HG02798 (cell line): ENCODE measurements at regions not wholly inside any gene's neighbourhood (a gene's known extent, or its start where the extent isn't known, plus 50 kb on each side); places are given as distances from the start of the nearest gene placed in this dataset.
A peak's percentile ranks its signal among the peaks of the same experiment; 100 is the strongest.
"Not testable (repeated sequence)": the region's sequence is repeated elsewhere in the genome, so short reads cannot be mapped to it uniquely, and the experiment has no call there.

Experiments
- ATAC-seq: cut with Tn5 transposase; IDR thresholded peaks from one replicate; pipeline ENCODE4 v1.9.1; 2021; ENCODE audit warnings: mild to moderate bottlenecking; ENCODE audit not compliant: unreplicated experiment, poor library complexity

DNA sequence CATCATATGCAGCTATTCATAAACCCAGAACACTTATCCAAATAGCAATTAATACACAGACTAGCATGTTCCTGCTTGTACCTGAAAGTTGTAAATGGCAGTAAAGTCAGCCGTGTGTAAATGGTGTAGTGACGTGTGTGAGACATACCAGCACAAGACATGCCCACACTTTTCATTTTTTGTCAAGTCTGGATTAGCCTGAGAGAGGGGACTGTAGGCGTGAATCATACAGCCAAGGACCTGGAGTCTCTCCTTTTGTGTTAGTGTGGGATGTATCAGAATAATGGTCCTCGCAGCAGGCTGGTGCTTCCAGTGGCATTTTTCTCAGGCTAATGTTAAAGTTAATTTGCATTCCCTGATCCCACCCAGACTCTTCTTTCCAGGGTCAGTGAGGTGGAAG lies 116.8 kb upstream of the BMAL1 start:
- no peak for ATAC-seq

DNA sequence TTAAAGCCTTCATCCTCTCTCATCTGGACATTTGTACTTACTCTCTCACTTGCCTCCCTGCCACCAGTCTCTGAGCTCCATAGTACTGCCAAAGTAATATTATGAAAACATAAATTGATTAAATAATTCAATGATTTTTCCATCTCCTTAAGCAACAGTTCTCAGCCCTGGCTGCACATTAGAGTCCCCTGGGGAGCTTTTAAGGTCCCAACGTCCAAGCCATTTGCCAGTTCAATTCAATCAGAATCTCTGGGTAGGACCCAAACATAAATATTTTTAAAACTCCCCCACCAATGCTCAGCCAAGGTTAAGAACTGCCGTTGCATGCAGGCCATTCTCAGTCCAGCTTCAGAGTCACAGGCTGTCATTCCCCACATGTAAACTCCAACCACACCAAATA lies 114.4 kb upstream of the BMAL1 start:
- ATAC-seq = no peak

DNA sequence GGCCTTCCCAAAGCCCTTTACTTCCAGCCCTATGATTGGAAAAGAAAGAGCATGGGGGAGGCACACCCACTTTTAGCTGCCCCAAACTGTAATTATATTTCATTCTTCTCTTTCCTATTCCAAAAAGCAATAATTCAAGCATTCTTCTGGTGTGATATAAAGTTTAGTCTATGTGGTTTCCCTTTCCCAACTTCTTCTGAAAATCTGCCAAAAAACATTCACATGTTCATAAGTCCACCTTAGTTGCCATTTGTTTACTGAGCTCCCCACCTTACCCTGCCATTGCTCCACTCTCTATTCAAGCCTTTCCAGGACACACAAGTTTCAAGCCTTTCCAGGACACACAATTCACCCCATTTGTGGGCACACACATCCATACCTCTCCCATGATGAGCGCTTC lies 111.6 kb upstream of the BMAL1 start:
- ATAC-seq = no peak

DNA sequence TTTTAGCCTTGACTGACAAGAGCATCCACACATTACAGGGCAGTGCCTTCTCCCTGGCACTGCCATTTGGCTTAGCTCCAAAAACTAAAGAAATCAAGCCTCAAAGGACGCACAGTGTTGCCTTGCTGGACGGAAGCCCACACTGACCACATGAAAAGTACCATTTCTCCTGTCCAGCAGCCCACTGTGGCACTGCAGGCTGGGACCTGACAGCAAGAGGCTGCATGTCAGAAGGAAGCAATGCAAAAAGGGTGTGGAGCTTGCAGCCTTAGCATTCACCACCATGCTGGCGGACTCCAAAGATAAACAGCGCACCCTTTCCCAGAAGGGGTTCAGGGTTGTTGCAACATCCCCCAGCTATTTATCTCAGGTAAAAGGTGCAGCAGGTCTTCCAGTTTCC lies 109.3 kb upstream of the BMAL1 start:
- ATAC-seq = no peak

DNA sequence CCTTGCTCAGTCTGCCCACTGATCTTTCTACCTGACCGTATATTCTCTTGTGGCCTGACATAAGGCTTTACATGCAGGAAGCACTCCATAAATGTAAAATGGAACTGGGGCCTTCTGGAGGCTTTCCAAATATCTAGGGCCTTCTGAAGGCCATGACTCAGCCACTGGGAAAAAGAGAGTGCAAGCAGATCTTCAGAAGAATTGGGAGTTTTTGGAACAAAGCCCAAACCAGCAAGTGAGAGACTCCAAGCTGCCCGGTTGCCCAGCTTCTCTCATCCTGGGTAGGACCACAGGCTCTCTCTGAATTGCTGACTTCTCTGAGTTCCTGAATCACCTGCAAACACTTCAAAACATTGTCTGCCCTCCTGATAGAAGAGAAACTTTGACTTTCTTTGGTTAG lies 107.9 kb upstream of the BMAL1 start:
- no peak for ATAC-seq

DNA sequence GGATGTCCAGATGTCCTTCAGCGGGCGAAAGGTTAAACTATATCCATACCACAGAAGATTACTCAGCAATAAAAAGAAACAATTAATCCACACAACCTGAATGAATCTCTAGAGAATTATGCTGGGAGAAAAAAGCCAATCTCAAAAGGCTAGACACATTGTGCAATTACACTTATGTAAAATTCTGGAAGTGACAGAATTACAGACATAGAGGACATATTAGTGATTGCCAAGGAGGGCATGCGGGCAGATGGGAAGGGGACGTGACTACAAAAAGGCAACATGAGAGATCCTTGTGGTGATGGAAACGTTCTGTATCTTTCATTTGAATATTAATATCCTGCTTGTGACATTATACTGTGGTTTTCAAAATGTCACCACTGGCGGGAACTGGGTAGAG lies 103.5 kb upstream of the BMAL1 start:
- ATAC-seq = no peak

DNA sequence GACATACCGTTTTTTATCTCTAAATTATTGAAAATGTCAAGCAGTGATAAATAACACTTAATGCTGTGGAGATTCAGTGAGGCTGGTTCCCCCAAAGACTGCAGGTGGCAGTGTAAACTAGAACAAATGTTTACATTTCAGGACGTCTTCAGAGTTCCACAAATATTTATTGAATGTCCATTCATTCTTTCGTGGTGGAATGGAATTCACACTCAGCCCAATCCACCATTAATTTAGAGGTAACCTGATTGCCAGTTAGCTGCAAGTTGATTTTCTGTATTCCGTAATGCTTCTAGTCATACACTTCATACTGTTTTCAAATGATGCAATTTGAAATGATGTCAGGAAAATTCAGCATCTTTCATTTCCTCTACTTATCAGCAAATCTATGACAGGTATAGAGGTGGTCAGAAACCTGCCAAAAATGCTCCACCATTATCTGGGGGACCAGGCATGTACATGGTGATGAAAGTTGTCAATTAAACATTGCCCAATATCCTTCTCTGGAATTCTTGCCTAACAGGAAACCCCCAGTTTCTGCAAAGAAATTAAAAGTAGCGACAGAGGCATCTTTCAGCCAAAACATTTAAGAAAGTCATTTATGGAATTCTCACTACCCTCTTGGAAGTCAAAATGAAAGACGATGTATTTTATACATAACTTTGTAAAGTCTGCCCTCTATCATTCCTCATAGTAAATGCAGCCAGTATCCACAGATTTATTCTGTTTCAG lies 94.3 kb upstream of the BMAL1 start:
- ATAC-seq = no peak

DNA sequence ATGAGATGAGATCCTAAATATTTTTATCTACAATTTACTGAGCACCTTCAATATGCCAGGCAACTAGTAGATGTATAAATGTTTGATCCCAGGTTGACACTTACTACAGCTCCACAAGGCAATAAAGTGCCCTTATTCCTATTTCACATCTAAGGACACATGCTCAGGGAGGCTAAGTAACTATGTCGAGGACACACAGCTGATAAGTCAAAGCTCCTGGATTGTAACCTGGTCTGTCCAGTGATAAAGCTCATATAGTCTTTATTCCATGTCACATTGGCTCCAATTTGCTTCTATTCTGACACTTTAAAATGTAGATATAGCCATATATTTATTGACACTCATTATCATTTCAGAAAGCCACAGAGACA lies 93.8 kb upstream of the BMAL1 start:
- ATAC-seq = no peak

DNA sequence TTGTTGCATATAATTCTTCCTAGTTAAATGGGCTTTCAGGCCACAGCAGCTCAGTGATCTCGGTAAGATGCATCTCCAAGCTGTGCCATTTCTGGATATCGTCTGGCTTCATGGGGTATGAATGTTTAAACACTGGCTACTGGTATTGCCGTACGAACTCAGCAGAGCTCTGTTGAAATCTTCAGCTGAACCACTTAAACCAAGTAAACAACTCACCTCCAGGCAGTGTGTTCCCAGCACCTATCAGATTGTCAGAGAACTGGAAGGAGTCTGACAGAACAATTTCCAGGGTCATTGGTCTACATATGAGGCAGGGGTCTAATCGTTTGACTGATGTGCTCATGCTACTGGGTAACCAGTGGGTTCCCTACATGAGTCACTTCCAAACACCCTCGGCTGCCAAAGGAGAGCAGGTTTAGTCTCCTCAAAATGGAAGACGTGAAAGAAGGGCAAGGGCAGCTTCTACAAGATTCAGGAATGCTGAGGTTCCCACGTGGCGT lies 93.2 kb upstream of the BMAL1 start:
- ATAC-seq = no peak

DNA sequence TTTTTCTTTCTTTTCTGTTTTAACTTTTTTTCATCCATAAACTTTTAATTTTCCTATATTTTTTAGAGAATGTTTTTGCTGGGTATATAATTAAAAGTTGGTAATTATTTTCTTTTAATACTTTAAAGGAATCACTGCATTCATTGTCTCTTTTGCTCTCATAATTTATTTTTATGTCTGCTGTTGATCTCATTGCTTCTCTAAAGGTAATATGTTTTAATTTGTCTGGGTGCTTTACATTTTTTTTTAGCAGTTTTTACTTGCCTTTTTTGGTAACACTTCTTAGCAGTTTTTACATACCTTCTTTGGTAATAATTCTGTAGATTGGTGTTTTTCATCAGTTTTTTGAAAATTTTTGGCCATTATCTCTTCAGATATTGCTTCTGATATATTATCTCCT lies 89.4 kb upstream of the BMAL1 start:
- ATAC-seq = no peak

DNA sequence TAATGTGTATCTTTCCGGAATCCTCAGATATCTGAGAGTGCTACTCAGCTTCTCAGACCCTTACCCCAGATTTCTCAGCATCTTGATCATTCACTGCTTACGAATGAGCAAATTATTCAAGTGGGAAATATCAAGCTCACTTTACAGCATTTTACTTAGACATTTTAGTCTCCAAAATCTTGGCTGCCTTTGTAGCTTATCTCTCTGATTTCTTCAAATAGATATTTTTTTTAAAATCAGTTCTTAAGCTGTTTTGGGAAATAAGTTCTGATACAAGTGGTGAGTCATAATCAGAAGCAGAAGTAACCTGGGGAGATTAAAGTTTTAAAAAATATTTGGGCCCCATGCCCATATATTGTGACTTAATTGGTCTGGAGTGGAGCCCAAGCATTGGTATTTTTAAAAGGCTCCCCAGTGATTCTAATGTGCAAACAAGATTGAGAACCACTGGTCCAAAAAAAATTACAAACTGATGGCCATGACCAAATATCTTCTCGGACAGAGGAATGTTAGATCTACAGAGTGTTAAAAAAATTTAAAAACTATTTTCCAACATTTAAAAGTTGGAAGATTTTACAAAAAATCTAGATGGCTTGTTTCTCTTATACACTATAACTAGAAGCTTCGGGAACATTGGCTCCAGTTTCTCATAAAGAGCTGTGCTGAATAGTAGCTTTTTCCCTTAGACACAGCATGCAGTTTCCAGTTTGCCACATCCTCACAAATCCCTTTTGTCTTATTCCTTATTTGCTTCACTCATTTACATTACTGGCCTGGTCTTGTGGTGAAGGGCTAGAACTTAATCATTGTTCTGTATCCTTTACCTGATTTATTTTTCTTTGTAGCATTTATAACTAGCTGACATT lies 87.8 kb upstream of the BMAL1 start:
- ATAC-seq = no peak

DNA sequence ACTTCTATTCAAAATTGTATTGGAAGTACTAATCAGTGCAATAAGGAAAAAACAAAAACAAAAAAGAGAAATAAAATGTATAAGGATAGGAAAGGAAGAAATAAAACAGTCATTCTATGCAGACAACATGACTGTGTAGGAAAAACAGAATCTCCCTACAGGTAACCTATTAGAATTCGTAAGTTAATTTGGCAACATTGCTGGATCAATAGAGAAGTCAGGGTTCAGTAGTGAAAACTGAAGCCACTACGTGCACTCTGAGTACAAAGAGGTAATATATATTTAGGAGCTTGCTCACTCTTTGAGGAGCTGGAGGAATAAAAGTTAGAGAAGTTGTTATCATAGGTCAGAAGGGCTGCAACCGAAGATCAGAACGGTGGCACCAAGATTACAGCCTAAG lies 84.0 kb upstream of the BMAL1 start:
- ATAC-seq = no peak

DNA sequence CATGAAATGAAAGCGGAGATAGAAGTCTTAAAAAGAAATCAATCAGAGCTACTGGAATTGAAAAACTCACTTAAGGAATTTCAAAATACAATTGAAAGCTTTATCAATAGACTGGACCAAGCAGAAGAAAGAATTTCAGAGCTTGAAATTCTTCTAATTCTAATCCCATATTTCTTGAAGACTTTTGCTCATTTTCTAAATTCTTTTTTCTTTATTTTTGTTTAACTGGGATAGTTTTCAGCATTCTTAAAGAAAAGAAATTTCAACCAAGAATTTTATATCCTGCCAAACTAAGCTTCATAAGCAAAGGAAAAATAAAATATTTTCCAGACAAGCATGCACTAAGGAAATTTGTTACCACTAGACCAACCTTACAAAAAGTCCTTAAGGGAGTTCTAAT lies 80.2 kb upstream of the BMAL1 start:
- ATAC-seq = not testable (repeated sequence)

DNA sequence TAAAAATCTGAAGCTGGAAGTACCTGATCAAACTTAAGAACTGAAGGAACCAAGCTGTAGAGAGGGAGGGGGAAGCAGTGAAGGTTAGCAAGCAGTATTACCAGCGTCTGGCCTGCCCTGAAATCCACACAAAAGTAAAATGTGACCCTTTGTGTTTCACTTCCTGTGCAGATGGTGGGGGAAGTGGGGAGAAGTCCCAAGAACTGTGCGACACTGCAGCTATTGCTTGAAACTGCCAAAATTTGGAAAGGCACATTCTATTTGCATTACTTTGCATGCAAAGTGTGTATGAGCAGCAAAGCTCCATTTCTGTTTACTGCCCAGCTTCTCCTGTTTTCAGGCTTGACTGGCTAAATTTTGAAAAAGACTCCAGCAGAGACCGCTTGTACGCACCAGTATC lies 72.1 kb upstream of the BMAL1 start:
- ATAC-seq = no peak

DNA sequence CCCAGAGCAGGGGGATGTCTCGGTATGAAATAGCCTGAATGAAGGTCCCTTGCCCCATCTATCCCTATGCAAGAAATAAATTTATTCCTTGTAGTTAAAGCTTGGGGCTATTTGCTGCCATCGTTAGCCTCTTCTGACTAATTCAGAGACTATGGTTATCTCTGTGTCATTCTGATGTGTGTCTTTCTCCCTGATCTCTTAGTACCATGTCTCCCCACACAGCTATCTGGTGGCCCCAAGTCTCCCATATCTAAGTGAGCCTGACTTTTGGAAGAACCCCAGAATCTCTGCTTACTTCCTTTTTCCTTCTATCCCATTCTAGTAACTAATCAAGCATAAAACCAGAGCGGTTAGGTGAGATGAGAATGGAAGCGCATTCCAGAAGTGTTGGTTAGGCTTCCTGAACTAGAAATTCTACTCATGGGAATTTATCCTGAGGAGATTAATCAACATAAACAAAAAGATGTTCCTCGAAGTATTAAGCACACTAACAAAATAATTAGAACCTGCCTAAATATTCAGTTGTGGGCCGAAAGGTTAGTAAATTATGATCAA lies 71.4 kb upstream of the BMAL1 start:
- ATAC-seq = peak; percentile 33

DNA sequence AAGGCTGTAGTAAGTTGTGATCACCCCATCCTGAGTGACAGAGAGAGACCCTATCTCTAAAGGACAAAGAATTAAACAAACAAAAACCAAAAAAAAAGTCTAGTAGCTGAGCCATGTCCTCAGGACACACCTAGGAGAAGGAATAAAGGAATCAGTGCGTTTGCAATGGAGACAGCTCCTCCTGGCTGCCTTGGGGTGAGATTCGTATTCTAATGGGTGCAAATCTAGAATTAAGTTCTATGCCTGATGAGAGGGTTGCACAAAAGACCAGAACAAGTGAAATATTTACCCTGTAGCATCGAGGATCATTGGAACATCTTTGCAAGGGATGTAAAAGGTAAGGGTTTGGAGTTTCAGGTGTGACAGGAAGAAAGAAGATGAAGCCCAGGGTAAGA lies 70.3 kb upstream of the BMAL1 start:
- no peak for ATAC-seq

DNA sequence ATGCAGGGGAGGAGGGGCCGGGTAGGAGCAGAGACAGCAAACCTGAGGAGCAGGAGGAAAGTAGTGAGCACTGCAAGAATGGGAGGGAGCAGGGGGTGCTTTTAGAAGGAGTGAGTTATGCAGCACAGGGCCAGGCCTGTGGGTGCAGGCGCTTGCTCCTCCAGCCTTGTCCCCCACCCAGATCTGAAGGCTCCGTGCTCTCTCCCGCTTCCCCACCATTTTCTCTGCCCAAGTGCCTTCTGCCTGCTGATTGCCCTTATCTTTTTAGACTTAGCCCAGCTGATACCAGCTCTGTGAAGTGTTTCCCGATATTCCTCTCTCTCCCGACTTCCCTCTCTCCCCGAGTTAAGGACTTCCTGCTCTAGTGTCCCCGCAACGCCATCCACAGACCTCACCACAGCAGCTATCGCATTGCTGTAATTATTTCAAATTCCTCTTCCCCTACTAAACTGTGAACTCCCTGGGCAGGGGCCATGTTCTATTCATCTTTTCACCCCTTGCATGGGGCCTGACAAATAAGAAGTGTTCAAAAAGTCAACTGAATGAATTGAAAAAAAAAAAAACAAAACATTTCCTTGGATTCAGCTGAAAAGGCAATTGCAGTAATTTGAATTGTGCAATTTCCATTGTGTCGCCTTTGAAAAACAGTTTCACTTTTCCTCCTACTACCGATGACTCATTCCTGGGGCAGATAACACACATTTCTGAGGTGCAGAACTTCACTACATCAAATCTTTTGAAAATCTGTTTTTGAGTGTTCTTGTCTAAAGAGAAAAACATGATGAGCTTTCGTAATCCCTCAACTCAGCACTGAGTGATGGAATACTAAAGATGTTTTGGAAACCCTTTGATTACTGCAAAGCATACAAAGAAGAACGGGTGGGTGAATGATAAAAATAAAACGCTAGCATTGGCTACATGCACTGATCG lies 69.7 kb upstream of the BMAL1 start:
- no peak for ATAC-seq

DNA sequence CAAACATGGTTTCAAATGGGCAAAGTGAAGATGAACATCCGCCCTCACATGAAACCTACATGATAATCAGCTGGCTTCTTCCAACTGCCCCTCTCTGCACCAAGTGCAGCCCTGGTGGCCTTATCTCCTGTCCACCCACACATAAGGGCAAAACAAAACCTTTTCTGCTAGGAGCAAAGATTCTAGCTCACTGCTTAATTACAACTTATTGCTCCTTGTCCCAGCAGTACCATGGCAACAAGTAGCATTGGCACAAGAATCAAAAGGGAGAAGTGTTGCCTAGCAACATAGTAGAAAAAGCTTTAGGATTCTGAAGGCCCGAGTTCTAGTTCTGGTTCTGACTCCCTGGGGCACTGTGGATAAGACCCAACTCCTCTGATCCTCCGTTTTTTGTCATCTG lies 68.7 kb upstream of the BMAL1 start:
- no peak for ATAC-seq

DNA sequence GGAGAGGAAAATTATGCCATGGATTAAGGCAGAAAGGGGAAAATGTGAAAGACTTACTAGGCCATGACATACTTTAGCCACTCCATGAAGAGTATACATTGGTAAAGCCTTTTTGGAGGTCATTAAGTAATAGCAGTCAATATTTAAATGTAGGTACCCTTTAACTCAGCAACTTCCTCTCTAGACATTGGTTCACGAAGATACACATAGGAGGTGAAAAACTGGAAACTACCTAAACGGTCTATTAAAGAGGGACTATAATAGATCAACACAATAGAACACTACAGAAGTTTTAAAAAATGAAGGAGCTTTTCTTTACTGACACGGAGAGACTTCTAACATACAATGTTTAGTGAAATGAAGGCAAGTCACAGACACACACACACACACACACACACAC lies 68.2 kb upstream of the BMAL1 start:
- ATAC-seq = no peak

DNA sequence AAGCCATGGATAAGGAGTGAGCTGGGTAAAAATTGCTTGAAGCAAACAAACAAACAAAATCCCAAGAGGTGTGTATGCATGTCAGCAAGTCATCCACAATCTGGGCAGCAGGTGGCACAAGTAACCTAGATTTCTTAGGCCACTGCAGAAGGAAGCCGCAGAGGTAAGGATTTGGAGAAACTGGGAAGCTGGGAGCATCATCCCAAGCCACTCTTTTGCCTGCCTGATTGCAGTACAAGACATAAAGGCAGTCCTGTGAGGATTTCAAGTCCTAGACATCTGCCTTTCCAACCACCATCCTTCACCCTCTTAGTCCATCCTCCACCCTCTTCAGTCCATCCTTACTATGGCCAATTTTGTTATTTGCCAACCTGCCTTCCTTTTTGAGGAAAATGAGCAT lies 67.2 kb upstream of the BMAL1 start:
- ATAC-seq = no peak
